LNCaP clone FGC (cell line): ENCODE measurements at regions not wholly inside any gene's neighbourhood (a gene's known extent, or its start where the extent isn't known, plus 50 kb on each side); places are given as distances from the start of the nearest gene placed in this dataset.
"Not testable (repeated sequence)": the region's sequence is repeated elsewhere in the genome, so short reads cannot be mapped to it uniquely, and the experiment has no call there.

Source experiments
- DNase-seq: peaks from one replicate; pipeline ENCODE4 v3.0.0-alpha.2; 2011; ENCODE audit warnings: low read depth
- H3K4me3 ChIP-seq: 2 replicates; pipeline ENCODE4 v1.5.1; 2011; ENCODE audit warnings: mild to moderate bottlenecking, low read depth, low read length, control low read depth
- TF ChIP-seq, protein P1 (sequence below): IDR thresholded peaks from 2 replicates; pipeline ENCODE4 v1.5.1; 2012; ENCODE audit warnings: mild to moderate bottlenecking; ENCODE audit not compliant: control insufficient read depth, insufficient read depth; ENCODE audit errors: extremely low read depth

- no peak for DNase-seq
- TF ChIP-seq, protein P1, sequence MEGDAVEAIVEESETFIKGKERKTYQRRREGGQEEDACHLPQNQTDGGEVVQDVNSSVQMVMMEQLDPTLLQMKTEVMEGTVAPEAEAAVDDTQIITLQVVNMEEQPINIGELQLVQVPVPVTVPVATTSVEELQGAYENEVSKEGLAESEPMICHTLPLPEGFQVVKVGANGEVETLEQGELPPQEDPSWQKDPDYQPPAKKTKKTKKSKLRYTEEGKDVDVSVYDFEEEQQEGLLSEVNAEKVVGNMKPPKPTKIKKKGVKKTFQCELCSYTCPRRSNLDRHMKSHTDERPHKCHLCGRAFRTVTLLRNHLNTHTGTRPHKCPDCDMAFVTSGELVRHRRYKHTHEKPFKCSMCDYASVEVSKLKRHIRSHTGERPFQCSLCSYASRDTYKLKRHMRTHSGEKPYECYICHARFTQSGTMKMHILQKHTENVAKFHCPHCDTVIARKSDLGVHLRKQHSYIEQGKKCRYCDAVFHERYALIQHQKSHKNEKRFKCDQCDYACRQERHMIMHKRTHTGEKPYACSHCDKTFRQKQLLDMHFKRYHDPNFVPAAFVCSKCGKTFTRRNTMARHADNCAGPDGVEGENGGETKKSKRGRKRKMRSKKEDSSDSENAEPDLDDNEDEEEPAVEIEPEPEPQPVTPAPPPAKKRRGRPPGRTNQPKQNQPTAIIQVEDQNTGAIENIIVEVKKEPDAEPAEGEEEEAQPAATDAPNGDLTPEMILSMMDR, result no peak
- H3K4me3 ChIP-seq, result no peak overlapping the region
These were observed 683.7 kb upstream of the SALL1 start for GRCh38 chr16:51834794-51835193.

GRCh38 chr16:51834133-51834532 is 683.1 kb upstream of the SALL1 start:
- TF ChIP-seq, protein P1, result no peak
- DNase-seq, result no peak
- H3K4me3 ChIP-seq, result no peak overlapping the region

DNA sequence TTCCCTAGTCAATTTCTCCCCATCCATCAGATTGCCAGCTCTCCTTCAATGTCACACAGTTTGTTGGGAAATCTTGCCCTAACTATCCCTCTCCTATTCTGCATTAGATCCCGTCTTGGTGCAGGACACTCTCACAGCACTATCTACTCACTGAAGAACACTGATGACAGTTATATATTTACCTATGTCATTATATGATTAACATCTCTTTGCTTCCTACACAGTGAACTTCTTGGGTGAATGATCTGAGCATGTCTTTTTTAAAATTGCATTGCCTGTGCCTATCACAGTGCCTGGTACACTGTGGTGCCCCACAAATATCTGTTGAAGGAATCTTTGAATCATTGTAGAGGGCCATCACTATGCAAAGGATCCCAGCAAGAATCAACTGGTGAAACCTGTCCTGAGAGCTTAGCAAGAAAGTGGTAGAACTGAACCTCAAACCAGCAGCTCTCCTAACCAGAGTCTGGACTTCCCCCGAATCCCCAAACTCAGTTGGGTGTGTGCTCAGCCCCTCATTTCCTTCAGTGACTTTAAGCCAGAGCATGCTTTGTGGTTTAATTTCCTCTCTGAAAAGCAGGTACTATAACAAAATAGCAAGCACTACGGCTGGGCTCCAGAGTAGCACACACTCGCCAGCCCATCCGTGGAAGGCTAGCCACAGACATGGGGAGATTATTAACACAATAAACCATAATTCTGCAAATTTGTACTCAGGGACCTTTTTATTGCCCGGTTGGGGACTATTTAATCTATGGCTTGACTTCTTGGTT is 680.7 kb upstream of the SALL1 start:
- no peak for DNase-seq
- H3K4me3 ChIP-seq, result no peak overlapping the region
- TF ChIP-seq, protein P1, result no peak

DNA sequence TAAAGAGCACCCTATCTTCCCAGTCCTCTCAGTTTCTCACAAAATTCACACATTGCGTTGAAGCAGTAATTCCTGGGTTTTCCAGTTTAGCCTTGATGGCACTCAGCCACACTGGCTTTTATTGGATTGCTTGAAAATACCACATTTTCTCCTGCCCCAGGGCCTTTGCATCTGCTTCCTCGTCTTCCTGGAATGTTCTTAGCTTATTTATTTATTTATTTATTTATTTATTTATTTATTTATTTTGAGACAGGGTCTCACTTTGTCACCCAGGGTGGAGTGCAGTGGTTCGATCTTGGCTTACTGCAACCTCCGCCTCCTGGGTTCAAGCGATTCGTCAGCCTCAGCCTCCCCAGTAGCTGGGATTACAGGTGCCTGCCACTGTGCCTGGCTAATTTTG is 680.0 kb upstream of the SALL1 start:
- DNase-seq, H3K4me3 ChIP-seq: not testable (repeated sequence)

GRCh38 chr16:51825779-51826178 is 674.7 kb upstream of the SALL1 start:
- DNase-seq, result no peak
- TF ChIP-seq, protein P1, result no peak

GRCh38 chr16:51822471-51822870 is 671.4 kb upstream of the SALL1 start:
- no peak for DNase-seq
- TF ChIP-seq, protein P1, result no peak
- no peak overlapping the region for H3K4me3 ChIP-seq

More at GRCh38 chr16:51825779-51826178, 674.7 kb upstream of the SALL1 start:
- no peak overlapping the region for H3K4me3 ChIP-seq

- DNase-seq, result no peak
- no peak overlapping the region for H3K4me3 ChIP-seq
- TF ChIP-seq, protein P1, result no peak
These were observed 670.5 kb upstream of the SALL1 start for GRCh38 chr16:51821527-51821926.
